ENCODE measurements at regions not wholly inside any gene's neighbourhood (a gene's known extent, or its start where the extent isn't known, plus 50 kb on each side); places are given as distances from the start of the nearest gene placed in this dataset.

- no peak for DNase-seq (ENCODE audit: extremely low spot score, unreplicated experiment)
- H3K4me3 Mint-ChIP-seq = no peak overlapping the region
- TF ChIP-seq, protein P1, sequence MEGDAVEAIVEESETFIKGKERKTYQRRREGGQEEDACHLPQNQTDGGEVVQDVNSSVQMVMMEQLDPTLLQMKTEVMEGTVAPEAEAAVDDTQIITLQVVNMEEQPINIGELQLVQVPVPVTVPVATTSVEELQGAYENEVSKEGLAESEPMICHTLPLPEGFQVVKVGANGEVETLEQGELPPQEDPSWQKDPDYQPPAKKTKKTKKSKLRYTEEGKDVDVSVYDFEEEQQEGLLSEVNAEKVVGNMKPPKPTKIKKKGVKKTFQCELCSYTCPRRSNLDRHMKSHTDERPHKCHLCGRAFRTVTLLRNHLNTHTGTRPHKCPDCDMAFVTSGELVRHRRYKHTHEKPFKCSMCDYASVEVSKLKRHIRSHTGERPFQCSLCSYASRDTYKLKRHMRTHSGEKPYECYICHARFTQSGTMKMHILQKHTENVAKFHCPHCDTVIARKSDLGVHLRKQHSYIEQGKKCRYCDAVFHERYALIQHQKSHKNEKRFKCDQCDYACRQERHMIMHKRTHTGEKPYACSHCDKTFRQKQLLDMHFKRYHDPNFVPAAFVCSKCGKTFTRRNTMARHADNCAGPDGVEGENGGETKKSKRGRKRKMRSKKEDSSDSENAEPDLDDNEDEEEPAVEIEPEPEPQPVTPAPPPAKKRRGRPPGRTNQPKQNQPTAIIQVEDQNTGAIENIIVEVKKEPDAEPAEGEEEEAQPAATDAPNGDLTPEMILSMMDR (conservative IDR thresholded peaks at IDR 0.05) = no peak
- peaks cover 3% of the 10 kb centered on the region for H3K36me3 Mint-ChIP-seq
- H3K27me3 Mint-ChIP-seq = no peaks in the 10 kb centered on the region
- peaks cover 5% of the 10 kb centered on the region for H3K9me3 Mint-ChIP-seq
- peaks cover 11% of the 10 kb centered on the region for H3K4me1 Mint-ChIP-seq (ENCODE audit: unreplicated experiment)
- H3K27ac Mint-ChIP-seq = no peak overlapping the region
Observed at GRCh38 chr2:203809084-203809521, 58.5 kb upstream of the CTLA4 start.

- peaks cover 15% of the 10 kb centered on the region for H3K4me1 Mint-ChIP-seq (ENCODE audit: unreplicated experiment)
- H3K36me3 Mint-ChIP-seq = peaks cover 3% of the 10 kb centered on the region
- H3K27me3 Mint-ChIP-seq = peaks cover 1% of the 10 kb centered on the region
- H3K4me3 Mint-ChIP-seq = no peak overlapping the region
- no peaks in the 10 kb centered on the region for H3K9me3 Mint-ChIP-seq
- TF ChIP-seq, protein P1 (conservative IDR thresholded peaks at IDR 0.05) = no peak
- H3K27ac Mint-ChIP-seq = no peak overlapping the region
- no peak for DNase-seq (ENCODE audit: extremely low spot score, unreplicated experiment)
Observed at GRCh38 chr2:203809991-203810510, 57.5 kb upstream of the CTLA4 start.

GRCh38 chr2:203811491-203812221 lies 55.9 kb upstream of the CTLA4 start:
- peaks cover 17% of the 10 kb centered on the region for H3K27me3 Mint-ChIP-seq
- peaks cover 23% of the 10 kb centered on the region for H3K4me1 Mint-ChIP-seq (ENCODE audit: unreplicated experiment)
- no peaks in the 10 kb centered on the region for H3K36me3 Mint-ChIP-seq
- no peak overlapping the region for H3K4me3 Mint-ChIP-seq
- DNase-seq (ENCODE audit: extremely low spot score, unreplicated experiment) = no peak
- no peaks in the 10 kb centered on the region for H3K9me3 Mint-ChIP-seq
- TF ChIP-seq, protein P1 (conservative IDR thresholded peaks at IDR 0.05) = no peak
- no peak overlapping the region for H3K27ac Mint-ChIP-seq

GRCh38 chr2:203812294-203813221 lies 55.0 kb upstream of the CTLA4 start:
- TF ChIP-seq, protein P1 (conservative IDR thresholded peaks at IDR 0.05) = no peak
- H3K4me3 Mint-ChIP-seq = no peak overlapping the region
- H3K27ac Mint-ChIP-seq = no peak overlapping the region

DNA sequence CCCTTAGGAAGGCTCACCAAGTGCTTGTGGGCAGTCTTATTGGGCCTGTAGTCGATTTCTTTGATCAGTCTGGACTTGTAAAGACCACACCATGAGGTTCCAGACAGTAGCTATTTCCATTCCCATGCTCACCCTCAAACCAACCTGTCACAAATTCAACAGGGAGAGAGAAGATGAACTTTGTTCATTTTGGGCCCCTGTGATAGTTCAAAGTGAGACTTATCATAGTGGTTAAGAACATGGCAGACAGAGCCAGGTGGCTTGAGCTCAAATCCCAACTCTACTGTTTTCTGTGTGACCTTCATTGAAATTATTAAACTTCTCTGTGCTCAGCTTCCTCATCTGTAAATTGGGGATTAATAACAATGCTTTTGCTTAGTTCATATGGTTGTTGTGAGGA lies 53.9 kb upstream of the CTLA4 start:
- TF ChIP-seq, protein P1 (conservative IDR thresholded peaks at IDR 0.05) = no peak
- Mint-ChIP-seq H3K4me3 (no peak overlapping the region), H3K4me1 (ENCODE audit: unreplicated experiment) (peaks cover 18% of the 10 kb centered on the region), H3K27me3 (peaks cover 30% of the 10 kb centered on the region), H3K36me3 (no peaks in the 10 kb centered on the region), H3K9me3 (no peaks in the 10 kb centered on the region), H3K27ac (no peak overlapping the region)
- DNase-seq (ENCODE audit: extremely low spot score, unreplicated experiment) = no peak

More at GRCh38 chr2:203812294-203813221, 55.0 kb upstream of the CTLA4 start:
- H3K27me3 Mint-ChIP-seq = peaks cover 26% of the 10 kb centered on the region
- no peaks in the 10 kb centered on the region for H3K36me3 Mint-ChIP-seq
- DNase-seq (ENCODE audit: extremely low spot score, unreplicated experiment) = no peak
- peaks cover 23% of the 10 kb centered on the region for H3K4me1 Mint-ChIP-seq (ENCODE audit: unreplicated experiment)
- no peaks in the 10 kb centered on the region for H3K9me3 Mint-ChIP-seq
